GM12873 (cell line): ENCODE measurements at regions not wholly inside any gene's neighbourhood (a gene's known extent, or its start where the extent isn't known, plus 50 kb on each side); places are given as distances from the start of the nearest gene placed in this dataset.

Source experiments
- TF ChIP-seq, protein P1 (sequence below): IDR thresholded peaks from 2 replicates; pipeline ENCODE4 v1.5.1; 2012; ENCODE audit warnings: low read depth, mild to moderate bottlenecking, moderate library complexity, low read length, control low read depth; ENCODE audit not compliant: insufficient read depth; ENCODE audit errors: missing control alignments

DNA sequence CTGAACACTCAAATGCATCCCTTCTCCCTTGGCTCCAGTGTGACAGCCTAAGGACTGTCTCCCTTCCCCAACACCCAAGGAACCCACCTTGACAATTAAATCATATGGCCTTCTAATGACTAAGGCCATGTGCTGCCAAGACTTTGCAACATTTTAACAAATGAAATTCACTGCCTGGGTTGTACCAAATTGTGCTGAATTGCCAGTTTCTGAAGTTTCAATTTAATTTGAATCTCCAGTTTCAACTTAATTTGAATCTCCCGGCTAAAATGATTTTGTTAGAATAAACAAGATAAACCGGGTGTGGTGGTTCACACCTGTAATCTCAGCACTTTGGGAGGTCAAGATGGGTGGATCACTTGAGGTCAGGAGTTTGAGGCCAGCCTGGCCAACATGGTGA, 72.4 kb upstream of the RAP2B start:
- TF ChIP-seq, protein P1, sequence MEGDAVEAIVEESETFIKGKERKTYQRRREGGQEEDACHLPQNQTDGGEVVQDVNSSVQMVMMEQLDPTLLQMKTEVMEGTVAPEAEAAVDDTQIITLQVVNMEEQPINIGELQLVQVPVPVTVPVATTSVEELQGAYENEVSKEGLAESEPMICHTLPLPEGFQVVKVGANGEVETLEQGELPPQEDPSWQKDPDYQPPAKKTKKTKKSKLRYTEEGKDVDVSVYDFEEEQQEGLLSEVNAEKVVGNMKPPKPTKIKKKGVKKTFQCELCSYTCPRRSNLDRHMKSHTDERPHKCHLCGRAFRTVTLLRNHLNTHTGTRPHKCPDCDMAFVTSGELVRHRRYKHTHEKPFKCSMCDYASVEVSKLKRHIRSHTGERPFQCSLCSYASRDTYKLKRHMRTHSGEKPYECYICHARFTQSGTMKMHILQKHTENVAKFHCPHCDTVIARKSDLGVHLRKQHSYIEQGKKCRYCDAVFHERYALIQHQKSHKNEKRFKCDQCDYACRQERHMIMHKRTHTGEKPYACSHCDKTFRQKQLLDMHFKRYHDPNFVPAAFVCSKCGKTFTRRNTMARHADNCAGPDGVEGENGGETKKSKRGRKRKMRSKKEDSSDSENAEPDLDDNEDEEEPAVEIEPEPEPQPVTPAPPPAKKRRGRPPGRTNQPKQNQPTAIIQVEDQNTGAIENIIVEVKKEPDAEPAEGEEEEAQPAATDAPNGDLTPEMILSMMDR: no peak

GRCh38 chr3:153090973-153091372, 71.1 kb upstream of the RAP2B start:
- TF ChIP-seq, protein P1: no peak

GRCh38 chr3:153093629-153094028, 68.4 kb upstream of the RAP2B start:
- TF ChIP-seq, protein P1: no peak

- TF ChIP-seq, protein P1: no peak
These were observed 67.6 kb upstream of the RAP2B start for GRCh38 chr3:153094386-153094785.

GRCh38 chr3:153095441-153095840, 66.6 kb upstream of the RAP2B start:
- TF ChIP-seq, protein P1: no peak

- TF ChIP-seq, protein P1: no peak
These were observed 65.3 kb upstream of the RAP2B start for GRCh38 chr3:153096731-153097131.

DNA sequence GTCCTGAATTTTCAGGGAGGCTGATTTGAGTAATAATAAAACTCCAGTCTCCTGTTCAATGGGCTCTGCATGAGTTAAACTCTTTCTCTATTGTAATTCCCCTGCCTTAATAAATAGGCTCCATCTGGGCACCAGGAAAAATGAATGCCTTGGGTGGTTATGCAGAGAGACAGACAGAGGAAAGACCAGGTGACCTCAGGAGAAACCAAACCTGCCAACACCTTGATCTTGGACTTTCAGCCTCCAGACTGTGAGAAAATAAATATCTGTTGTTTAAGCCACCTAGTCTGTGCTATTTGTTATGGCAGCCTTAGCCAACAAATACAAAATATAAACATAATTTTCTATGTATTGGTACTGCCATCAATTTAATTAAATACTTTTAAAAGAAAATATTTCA, 64.8 kb upstream of the RAP2B start:
- TF ChIP-seq, protein P1: no peak
